GM12875 (cell line): ENCODE measurements at regions not wholly inside any gene's neighbourhood (a gene's known extent, or its start where the extent isn't known, plus 50 kb on each side); places are given as distances from the start of the nearest gene placed in this dataset.

Experiments
- H3K4me3 ChIP-seq: one replicate; pipeline ENCODE4 v1.5.1; 2011; ENCODE audit warnings: low read depth, low read length, control low read depth
- CTCF ChIP-seq: IDR thresholded peaks from 2 replicates; pipeline ENCODE4 v1.5.1; 2011; ENCODE audit warnings: low read depth, mild to moderate bottlenecking, control low read depth, inconsistent platforms, low read length, moderate library complexity, borderline replicate concordance; ENCODE audit not compliant: insufficient read depth

GRCh38 chr2:64829525-64829924, 159.7 kb upstream of the SLC1A4 start:
- TF ChIP-seq CTCF: no peak
- no peak overlapping the region for H3K4me3 ChIP-seq

GRCh38 chr2:64831134-64831976, 157.8 kb upstream of the SLC1A4 start:
- no peak overlapping the region for H3K4me3 ChIP-seq
- peak; percentile 98 for TF ChIP-seq CTCF

DNA sequence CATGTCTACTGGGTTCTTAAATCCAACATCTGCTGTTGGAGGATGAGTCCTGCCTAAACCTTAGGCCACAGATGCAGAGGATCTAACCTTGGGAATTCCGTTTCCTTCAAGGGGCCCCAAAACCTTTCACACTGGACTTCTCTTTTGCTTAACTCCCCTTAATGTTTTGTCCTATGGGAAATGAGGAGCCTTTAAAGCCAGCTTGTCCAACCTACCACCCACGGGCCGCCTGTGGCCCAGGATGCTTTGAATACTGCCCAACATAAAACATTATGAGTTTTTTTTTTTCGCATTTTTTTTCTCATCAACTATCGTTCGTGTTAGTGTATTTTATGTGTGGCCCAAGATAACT, 157.2 kb upstream of the SLC1A4 start:
- TF ChIP-seq CTCF: no peak
- H3K4me3 ChIP-seq: no peak overlapping the region

GRCh38 chr2:64832936-64833335, 156.3 kb upstream of the SLC1A4 start:
- TF ChIP-seq CTCF: no peak
- no peak overlapping the region for H3K4me3 ChIP-seq

- H3K4me3 ChIP-seq: no peak overlapping the region
- no peak for TF ChIP-seq CTCF
Measured at GRCh38 chr2:64836566-64836965, 152.6 kb upstream of the SLC1A4 start.

- TF ChIP-seq CTCF: no peak
- H3K4me3 ChIP-seq: no peak overlapping the region
Measured at GRCh38 chr2:64837116-64837731, 152.0 kb upstream of the SLC1A4 start.
